RPMI8226 (cell line): ENCODE measurements at regions not wholly inside any gene's neighbourhood (a gene's known extent, or its start where the extent isn't known, plus 50 kb on each side); places are given as distances from the start of the nearest gene placed in this dataset.
"Not testable (repeated sequence)": the region's sequence is repeated elsewhere in the genome, so short reads cannot be mapped to it uniquely, and the experiment has no call there.

ENCODE experiments used
- DNase-seq: peaks from one replicate; pipeline ENCODE4 v3.0.0-alpha.2; 2015

- not testable (repeated sequence) for DNase-seq
These were observed 63.8 kb downstream of the CLEC18A start for GRCh38 chr16:70014915-70015314.

- not testable (repeated sequence) for DNase-seq
These were observed 65.6 kb downstream of the CLEC18A start for GRCh38 chr16:70016751-70017150.

DNA sequence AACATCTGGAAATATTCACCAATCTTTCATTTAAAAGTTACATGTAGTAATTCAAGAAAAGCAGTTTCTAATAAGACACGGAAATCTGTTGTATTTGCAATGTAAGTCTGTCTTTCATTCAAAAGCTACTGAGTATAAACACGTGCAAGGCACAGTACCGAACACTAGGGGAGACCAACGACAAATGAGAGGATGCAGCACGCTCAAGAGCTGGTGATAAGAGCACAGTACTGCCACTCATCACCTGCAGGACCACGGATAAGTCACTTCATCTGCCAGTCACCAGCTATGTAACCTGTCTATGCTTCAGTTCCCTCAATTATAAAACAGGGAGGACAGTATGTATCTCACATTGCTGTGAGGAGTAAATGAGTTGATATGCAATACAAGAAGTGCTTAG, 67.1 kb downstream of the CLEC18A start:
- peak; percentile 39 for DNase-seq

- DNase-seq: not testable (repeated sequence)
These were observed 72.1 kb downstream of the CLEC18A start for GRCh38 chr16:70023207-70023606.

- DNase-seq: not testable (repeated sequence)
These were observed 72.8 kb downstream of the CLEC18A start for GRCh38 chr16:70023956-70024355.

- DNase-seq: not testable (repeated sequence)
These were observed 75.2 kb downstream of the CLEC18A start for GRCh38 chr16:70026165-70026854.

GRCh38 chr16:70032906-70033305, 81.2 kb upstream of the PDPR start:
- not testable (repeated sequence) for DNase-seq

DNA sequence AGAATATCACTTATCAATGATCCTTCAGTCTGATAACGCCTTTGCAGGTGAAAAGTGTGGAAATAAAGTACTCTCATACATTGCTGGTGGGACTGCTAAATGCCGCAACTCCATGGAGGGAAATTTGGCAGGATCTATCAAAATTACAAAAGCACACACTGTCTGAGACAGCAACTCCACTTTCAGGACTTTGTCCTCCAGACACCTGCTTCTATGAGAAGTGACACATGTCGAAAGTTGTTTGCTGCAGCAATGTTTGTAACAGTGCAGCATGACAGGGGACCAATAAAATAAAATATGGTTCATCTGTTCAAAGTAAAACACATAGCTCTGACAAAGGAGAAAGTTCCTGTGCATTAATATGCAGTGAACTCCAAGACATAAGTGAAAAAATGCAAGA, 76.2 kb upstream of the PDPR start:
- DNase-seq: not testable (repeated sequence)

- not testable (repeated sequence) for DNase-seq
These were observed 73.6 kb upstream of the PDPR start for GRCh38 chr16:70040554-70040953.

DNA sequence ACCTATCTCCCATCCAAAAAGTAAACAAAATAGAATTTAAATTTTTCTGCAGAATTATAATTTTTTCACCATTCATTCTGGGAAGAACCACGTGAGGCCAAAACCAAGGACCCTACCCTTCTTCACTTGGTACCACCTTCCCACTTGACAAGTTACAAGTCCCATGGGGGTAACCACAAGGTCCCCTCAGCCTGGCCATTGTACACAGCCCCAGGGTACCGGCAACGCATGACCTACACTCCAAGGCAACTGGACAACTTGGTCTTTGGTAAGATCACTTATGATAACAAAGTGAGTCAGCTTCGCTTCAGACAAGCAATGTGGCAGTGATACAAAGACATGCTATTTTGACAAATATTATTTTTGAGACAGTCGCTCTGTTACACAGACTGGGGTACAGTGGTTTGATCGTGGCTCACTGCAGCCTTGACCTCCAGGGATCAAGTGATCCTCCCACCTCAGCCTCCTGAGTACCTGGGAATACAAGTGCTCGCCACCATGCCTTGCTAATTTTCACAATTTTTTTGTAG, 70.5 kb upstream of the PDPR start:
- not testable (repeated sequence) for DNase-seq

GRCh38 chr16:70046560-70046959, 67.6 kb upstream of the PDPR start:
- DNase-seq: not testable (repeated sequence)

DNA sequence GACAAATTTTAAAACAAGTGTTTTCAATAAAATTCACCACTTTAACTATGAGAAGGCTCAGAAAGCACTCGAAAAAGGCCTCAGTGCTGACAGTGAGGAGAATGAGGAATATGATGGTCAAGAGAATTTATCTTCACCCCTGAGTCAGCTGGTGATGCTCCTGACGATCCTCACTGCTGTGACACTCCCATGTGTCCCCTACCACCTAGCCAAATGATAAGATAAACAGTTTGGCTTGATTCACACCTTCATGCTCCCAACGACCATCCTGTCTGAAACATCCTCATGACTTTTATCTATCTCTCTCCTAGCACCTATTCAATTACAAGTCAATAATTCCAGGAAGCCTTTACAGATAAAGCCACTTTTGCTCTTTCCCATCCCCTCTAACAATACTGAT, 66.0 kb upstream of the PDPR start:
- DNase-seq: not testable (repeated sequence)

GRCh38 chr16:70058056-70058455, 56.1 kb upstream of the PDPR start:
- not testable (repeated sequence) for DNase-seq

DNA sequence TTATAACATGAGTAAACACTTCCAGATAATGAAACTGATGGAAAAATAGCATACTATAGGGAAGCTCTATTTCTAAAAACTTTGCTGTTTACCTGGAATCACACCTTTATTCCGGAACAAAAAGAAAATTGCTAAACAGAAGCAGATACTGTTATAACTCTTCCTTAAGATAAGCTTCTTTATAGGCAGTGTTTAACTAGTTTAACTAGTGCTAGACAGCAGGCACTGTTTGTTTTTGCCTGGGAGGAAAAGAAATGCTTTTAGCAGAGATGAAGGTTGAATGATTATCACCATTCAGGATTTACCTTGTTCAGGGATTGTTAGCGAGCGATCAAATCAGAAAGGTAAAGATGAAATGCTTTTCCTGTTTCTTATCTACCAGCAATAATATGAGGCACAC, 54.7 kb upstream of the PDPR start:
- not testable (repeated sequence) for DNase-seq

GRCh38 chr16:70060521-70061027, 53.6 kb upstream of the PDPR start:
- not testable (repeated sequence) for DNase-seq

GRCh38 chr16:70061671-70062218, 52.4 kb upstream of the PDPR start:
- not testable (repeated sequence) for DNase-seq

- not testable (repeated sequence) for DNase-seq
These were observed 51.2 kb upstream of the PDPR start for GRCh38 chr16:70062947-70063346.
